Loucy (cell line): ENCODE measurements at regions not wholly inside any gene's neighbourhood (a gene's known extent, or its start where the extent isn't known, plus 50 kb on each side); places are given as distances from the start of the nearest gene placed in this dataset.

Experiments
- EZH2phosphoT487 ChIP-seq: fragments of 200-600 bp; IDR thresholded peaks from 2 replicates; pipeline ENCODE4 v1.6.1; 2018; ENCODE audit warnings: antibody characterized with exemption, mild to moderate bottlenecking, moderate library complexity, borderline replicate concordance
- TF ChIP-seq, protein P1 (sequence below): fragments of 200-600 bp; sonication (generic); conservative IDR thresholded peaks from 2 replicates; pipeline ENCODE4 v1.5.1; 2014; ENCODE audit warnings: mild to moderate bottlenecking, antibody characterized with exemption, low read length

DNA sequence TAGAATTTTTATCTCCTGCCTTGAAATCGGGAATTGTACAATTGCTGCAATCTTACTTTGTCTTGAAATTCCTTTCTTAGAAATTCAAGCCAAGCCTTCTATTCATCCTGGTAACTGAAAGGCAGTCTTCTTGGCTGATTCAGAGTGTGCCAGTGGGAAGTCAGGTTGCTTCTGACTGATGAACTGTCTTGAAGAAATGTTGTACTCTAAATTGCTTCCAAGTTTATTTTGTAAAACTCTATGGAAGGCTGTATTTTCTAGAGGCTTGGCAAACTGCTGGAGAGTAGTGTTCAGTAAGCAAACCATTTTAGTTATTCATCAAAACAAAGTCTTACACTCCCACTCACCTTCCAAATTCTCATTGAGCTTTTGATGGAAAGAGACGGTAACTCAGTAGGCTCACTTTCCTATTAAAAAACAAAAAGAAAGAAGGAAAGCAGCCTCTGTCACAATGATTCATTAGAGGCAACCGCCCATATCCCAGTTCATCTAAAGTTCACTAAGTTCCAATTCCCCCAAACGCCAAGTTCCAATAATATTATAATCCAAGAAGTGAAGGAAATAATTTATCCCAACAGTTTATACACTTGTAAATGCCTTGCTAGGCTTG is 187.9 kb upstream of the MALRD1 start:
- TF ChIP-seq, protein P1, sequence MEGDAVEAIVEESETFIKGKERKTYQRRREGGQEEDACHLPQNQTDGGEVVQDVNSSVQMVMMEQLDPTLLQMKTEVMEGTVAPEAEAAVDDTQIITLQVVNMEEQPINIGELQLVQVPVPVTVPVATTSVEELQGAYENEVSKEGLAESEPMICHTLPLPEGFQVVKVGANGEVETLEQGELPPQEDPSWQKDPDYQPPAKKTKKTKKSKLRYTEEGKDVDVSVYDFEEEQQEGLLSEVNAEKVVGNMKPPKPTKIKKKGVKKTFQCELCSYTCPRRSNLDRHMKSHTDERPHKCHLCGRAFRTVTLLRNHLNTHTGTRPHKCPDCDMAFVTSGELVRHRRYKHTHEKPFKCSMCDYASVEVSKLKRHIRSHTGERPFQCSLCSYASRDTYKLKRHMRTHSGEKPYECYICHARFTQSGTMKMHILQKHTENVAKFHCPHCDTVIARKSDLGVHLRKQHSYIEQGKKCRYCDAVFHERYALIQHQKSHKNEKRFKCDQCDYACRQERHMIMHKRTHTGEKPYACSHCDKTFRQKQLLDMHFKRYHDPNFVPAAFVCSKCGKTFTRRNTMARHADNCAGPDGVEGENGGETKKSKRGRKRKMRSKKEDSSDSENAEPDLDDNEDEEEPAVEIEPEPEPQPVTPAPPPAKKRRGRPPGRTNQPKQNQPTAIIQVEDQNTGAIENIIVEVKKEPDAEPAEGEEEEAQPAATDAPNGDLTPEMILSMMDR, result no peak
- no peak for TF ChIP-seq EZH2phosphoT487
